Small intestine (tissue), 7 donors: ENCODE measurements at regions not wholly inside any gene's neighbourhood (a gene's known extent, or its start where the extent isn't known, plus 50 kb on each side); places are given as distances from the start of the nearest gene placed in this dataset.
"Not testable (repeated sequence)": the region's sequence is repeated elsewhere in the genome, so short reads cannot be mapped to it uniquely, and the experiment has no call there.

Source experiments
- DNase-seq, 2 donors: peaks; one replicate each; pipeline versions ENCODE4 v3.0.0 to v3.0.0-alpha.2; 2013
- FAIRE-seq: peaks from 2 replicates; lab custom pipeline; 2012; peaks lifted over from hg19 to GRCh38; lab: Jason Lieb, UNC
- H3K27ac ChIP-seq, 3 donors: one replicate each; pipeline ENCODE4 v1.5.1; 2013; ENCODE audit warnings: low read length in 2 of 3, mild to moderate bottlenecking in 2 of 3, control low read depth in 1 of 3, inconsistent platforms in 1 of 3, low read depth in 1 of 3, moderate library complexity in 1 of 3
- H3K27me3 ChIP-seq, 3 donors: one replicate each; pipeline ENCODE4 v1.6.1; 2013; ENCODE audit warnings: low read length in 3 of 3, inconsistent platforms in 1 of 3; ENCODE audit not compliant: control insufficient read depth in 3 of 3, insufficient read depth in 3 of 3
- H3K36me3 ChIP-seq, 3 donors: one replicate each; pipeline ENCODE4 v1.6.1; 2013; ENCODE audit warnings: low read length in 3 of 3, inconsistent platforms in 1 of 3, low read depth in 1 of 3, mild to moderate bottlenecking in 1 of 3, moderate library complexity in 1 of 3; ENCODE audit not compliant: control insufficient read depth in 3 of 3, insufficient read depth in 2 of 3
- H3K4me1 ChIP-seq, 3 donors: one replicate each; pipeline ENCODE4 v1.6.1; 2013; ENCODE audit warnings: low read length in 2 of 3, inconsistent platforms in 1 of 3, low read depth in 1 of 3, mild to moderate bottlenecking in 1 of 3, moderate library complexity in 1 of 3; ENCODE audit not compliant: control insufficient read depth in 3 of 3, insufficient read depth in 2 of 3
- H3K4me3 ChIP-seq, 3 donors: one replicate each; pipeline ENCODE4 v1.5.1; 2013; ENCODE audit warnings: low read length in 3 of 3, control low read depth in 1 of 3, inconsistent platforms in 1 of 3, low read depth in 1 of 3, mild to moderate bottlenecking in 1 of 3, moderate library complexity in 1 of 3
- H3K9me3 ChIP-seq, 2 donors: one replicate each; pipeline ENCODE4 v1.6.1; 2013; ENCODE audit warnings: low read depth in 1 of 2, low read length in 1 of 2; ENCODE audit not compliant: control insufficient read depth in 2 of 2, insufficient read depth in 1 of 2
- WGBS, 3 donors: extraction: QIAGEN DNeasy Blood & Tissue Kit; methylation state at CpG; one replicate each; pipeline ENCODE4 v1.1.7; 2013; 5-methylcytosine and 5-hydroxymethylcytosine counted together
- donor health status: healthy with polysubstance abuse.
- donor health status: control.
- donor health status: control.
- donor health status: Bipolar disorder and iron deficiency.
- donor health status: healthy.

DNA sequence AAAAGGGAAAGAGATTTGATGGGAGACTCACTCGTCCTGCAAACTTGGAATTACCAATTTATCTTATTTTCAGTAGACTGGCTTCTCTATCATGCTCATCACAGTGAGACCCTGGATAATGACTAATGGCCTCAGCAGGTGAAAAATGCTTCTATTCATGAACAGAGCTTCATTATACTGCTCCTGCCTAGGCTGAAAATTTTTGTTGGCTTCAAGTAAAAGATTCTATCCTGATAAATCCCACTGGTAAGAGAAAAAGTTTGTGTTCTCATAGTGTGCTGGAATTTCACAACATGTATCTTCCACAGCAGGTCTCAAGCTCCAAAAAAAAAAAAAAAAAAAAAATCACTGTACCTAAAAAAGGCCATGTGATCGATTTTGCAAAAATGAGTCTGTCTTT, 329.3 kb upstream of the FZD8 start:
- H3K9me3 ChIP-seq: peaks cover 1 to 3% of the 10 kb centered on the region in 2 donors
- no peak overlapping the region for H3K27ac ChIP-seq
- no peaks in the 10 kb centered on the region for H3K36me3 ChIP-seq
- 56 to 80% (median 59%) methylated on average over 2 of the region's 2 CpGs for WGBS, 3 donors
- H3K4me1 ChIP-seq: no peaks in the 10 kb centered on the region
- FAIRE-seq (no peak), DNase-seq (no peak)
- no peaks in the 10 kb centered on the region for H3K27me3 ChIP-seq
- H3K4me3 ChIP-seq: no peak overlapping the region

DNA sequence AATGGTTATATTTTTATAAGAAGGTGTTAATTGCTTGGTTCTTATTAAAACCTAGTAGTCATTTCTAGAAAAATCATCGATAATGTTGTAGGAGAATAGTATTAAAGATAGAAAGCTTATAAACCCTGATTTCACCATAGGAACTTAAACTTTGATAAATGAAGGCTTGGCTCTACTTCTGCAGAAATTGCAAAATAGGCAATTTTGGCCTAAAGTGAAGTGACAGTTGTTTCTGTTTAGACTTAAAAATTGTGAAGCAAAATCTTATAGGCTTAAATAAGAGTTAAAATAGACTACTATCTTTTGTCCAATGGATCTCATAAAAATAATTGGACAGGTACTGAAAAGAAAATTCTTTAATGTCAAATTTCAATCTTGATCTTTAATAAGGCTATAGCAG, 321.6 kb upstream of the FZD8 start:
- Histone ChIP-seq H3K36me3 (no peaks in the 10 kb centered on the region), H3K9me3 (no peaks in the 10 kb centered on the region), H3K4me1 (no peaks in the 10 kb centered on the region), H3K27ac (no peak overlapping the region), H3K4me3 (no peak overlapping the region), H3K27me3 (no peaks in the 10 kb centered on the region)
- FAIRE-seq (no peak), DNase-seq (no peak)
- 85 to 94% (median 93%) methylated on average over 1 of the region's 1 CpG for WGBS, 3 donors

DNA sequence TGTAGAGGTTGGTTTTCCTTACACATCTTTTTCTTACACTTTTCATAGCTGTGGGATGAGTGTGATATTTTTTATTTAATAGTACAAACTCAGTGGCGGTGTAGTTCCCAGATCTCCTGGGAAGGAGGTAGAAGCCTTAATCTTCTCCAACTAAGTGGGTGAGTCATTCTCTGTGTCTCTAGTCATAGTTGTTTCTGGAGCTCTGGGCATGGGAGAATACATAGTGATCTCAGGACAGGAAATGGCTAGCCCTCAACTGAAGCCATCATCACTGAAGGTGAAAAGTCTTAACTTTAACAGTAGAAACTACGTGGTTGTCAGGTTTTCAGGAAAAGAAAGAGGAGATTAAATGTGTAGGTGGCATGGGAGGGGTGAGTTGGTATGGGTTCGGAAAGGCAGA, 319.4 kb upstream of the FZD8 start:
- Histone ChIP-seq H3K4me1 (no peaks in the 10 kb centered on the region), H3K4me3 (no peak overlapping the region), H3K9me3 (no peaks in the 10 kb centered on the region), H3K27me3 (no peaks in the 10 kb centered on the region), H3K27ac (no peak overlapping the region), H3K36me3 (no peaks in the 10 kb centered on the region)
- no peak for DNase-seq
- WGBS, 3 donors: 85 to 90% (median 86%) methylated on average over 3 of the region's 3 CpGs
- FAIRE-seq: no peak

DNA sequence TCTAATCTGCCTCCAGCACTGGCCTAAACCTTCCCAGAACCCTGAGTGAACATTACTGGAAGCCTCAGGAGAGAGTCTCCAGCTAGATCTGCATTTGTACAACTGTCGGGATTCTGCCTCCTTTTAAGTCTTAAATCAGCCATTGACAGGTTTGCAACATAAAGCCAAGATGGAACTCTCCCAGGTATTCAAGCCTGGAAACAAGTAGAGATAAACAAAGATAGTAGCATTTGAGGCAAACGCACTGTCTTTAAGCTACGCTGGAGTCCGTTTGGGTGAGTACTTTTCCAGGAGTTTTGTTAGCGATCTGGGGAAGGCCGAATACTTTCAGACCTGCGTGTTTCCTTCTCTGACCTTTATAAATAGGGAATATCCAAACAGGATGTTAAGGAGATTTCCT, 317.2 kb upstream of the FZD8 start:
- 63 to 72% (median 66%) methylated on average over 7 of the region's 7 CpGs for WGBS, 3 donors
- Histone ChIP-seq H3K9me3 (no peaks in the 10 kb centered on the region), H3K4me1 (no peaks in the 10 kb centered on the region), H3K27me3 (no peaks in the 10 kb centered on the region), H3K36me3 (no peaks in the 10 kb centered on the region), H3K27ac (no peak overlapping the region), H3K4me3 (no peak overlapping the region)
- FAIRE-seq: no peak
- DNase-seq: no peak

DNA sequence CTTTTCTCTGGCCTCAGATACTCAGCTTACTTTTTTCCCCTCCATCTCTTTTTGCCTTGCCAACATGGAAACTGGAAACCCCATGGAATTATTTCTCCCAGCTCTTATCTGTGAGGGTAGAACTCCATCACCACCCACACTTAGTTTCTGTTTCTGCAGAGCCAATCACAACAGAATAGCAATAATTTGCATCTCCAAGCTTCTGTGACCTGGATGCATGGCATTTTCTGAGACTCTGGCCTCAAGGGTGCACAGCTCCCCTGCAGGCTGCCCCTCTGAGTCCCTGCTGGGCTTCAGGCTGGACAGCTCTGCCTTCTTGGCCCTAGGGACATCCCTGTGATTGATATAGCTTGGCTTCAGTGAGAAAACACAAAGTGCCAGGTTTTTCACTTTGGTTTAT, 316.5 kb upstream of the FZD8 start:
- FAIRE-seq, H3K4me1 ChIP-seq, H3K4me3 ChIP-seq, H3K36me3 ChIP-seq, H3K27ac ChIP-seq, DNase-seq, H3K9me3 ChIP-seq, H3K27me3 ChIP-seq: not testable (repeated sequence)

DNA sequence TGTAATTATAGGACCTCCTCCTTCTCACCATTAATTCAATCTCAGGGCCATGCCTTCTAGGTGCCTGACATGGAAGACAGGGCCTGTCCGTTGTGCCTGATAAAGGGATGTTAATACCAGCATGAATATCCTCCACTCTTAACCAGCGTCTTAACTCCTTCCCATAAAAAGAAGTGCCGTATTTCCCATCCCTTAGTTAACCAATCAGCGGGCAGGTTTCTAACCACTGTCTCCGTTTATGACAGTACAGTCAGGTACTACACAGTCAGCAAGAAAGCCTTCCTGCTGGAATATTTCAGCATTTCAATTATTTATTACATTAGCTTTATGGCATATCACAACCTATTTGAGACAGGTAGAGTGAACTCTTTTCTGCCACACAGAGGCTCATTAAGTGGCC, 308.6 kb upstream of the FZD8 start:
- H3K36me3 ChIP-seq: no peaks in the 10 kb centered on the region
- no peaks in the 10 kb centered on the region for H3K27me3 ChIP-seq
- H3K9me3 ChIP-seq: no peaks in the 10 kb centered on the region
- no peaks in the 10 kb centered on the region for H3K4me1 ChIP-seq
- 83 to 87% (median 85%) methylated on average over 5 of the region's 5 CpGs for WGBS, 3 donors
- H3K4me3 ChIP-seq: no peak overlapping the region
- FAIRE-seq (no peak), DNase-seq (no peak)
- H3K27ac ChIP-seq: no peak overlapping the region

DNA sequence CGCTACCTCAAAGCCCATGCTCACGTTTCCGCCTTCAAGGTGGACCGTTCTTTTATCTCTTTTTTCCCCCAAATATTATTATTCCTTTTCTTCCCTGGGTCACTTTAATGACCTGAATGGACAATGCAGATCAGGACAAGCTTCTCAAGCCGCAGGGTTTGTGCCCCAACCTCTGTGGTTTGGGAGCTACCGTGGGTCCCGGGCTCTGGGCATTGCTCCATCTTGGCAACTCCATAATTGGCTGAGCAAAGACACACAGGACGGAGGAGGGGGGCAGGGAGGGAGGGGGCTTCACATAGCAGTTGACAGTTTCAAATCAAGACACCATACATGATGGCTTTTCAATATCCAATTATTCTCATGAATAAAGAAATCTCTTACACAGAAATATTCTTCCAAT, 308.1 kb upstream of the FZD8 start:
- no peak overlapping the region for H3K4me3 ChIP-seq
- H3K9me3 ChIP-seq: no peaks in the 10 kb centered on the region
- DNase-seq (no peak), FAIRE-seq (no peak)
- no peak overlapping the region for H3K27ac ChIP-seq
- H3K4me1 ChIP-seq: no peaks in the 10 kb centered on the region
- WGBS, 3 donors: 78 to 84% (median 83%) methylated on average over 8 of the region's 8 CpGs
- H3K27me3 ChIP-seq: no peaks in the 10 kb centered on the region
- H3K36me3 ChIP-seq: no peaks in the 10 kb centered on the region

DNA sequence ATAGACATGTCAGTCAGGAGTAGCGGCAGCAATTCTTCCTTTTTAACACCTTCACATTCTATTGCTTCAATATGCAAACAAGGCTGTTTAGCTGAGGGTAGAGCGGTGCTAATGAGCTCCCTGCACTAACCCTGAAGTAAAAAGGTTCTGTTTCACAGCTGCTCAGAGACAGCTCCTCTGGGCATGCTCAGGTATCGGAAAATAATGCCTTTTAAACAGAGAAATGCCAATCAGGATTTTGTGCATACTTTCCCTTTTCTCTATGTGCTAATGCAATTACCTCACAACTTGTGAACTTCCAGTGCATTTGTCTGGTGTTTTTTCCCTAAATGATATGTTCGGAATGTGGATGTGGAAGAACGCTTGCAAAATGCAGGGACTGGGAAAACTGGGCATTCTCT, 307.7 kb upstream of the FZD8 start:
- DNase-seq (no peak), FAIRE-seq (no peak)
- no peaks in the 10 kb centered on the region for H3K4me1 ChIP-seq
- H3K36me3 ChIP-seq: no peaks in the 10 kb centered on the region
- no peaks in the 10 kb centered on the region for H3K9me3 ChIP-seq
- WGBS, 3 donors: 68 to 86% (median 75%) methylated on average over 5 of the region's 5 CpGs
- no peak overlapping the region for H3K4me3 ChIP-seq
- H3K27me3 ChIP-seq: no peaks in the 10 kb centered on the region
- H3K27ac ChIP-seq: no peak overlapping the region

DNA sequence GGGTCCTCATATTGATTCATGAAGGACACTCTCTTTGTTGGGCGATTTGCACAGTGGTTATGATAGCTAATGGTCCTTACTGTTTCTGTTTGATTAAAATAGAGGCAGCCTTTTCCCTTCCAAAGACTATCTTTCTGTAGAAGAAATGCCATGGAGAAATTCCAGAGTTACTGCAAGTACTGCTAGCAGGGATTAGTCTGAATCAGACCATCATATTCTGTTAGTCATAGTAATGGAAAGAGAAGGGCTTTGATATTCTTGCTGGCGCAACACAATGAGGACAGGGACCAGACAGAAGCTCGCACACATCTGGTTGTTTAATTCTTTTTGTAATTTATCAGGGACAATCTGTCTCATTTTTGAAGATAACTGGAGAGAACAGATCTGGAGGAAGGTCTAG, 304.5 kb upstream of the FZD8 start:
- no peak for DNase-seq
- no peaks in the 10 kb centered on the region for H3K36me3 ChIP-seq
- no peak overlapping the region for H3K4me3 ChIP-seq
- no peaks in the 10 kb centered on the region for H3K9me3 ChIP-seq
- no peaks in the 10 kb centered on the region for H3K4me1 ChIP-seq
- no peaks in the 10 kb centered on the region for H3K27me3 ChIP-seq
- WGBS, 3 donors: 82 to 85% (median 84%) methylated on average over 3 of the region's 3 CpGs
- H3K27ac ChIP-seq: no peak overlapping the region
- no peak for FAIRE-seq
